DND-41 (cell line): ENCODE measurements at regions not wholly inside any gene's neighbourhood (a gene's known extent, or its start where the extent isn't known, plus 50 kb on each side); places are given as distances from the start of the nearest gene placed in this dataset.

ENCODE experiments used
- ATAC-seq: fragments of 200-7000 bp; cut with Tn5 transposase; 3 replicates; pipeline ENCODE4 v1.9.1; 2021; ENCODE audit warnings: low read depth; ENCODE audit not compliant: insufficient read depth
- DNase-seq: peaks from one replicate; pipeline ENCODE4 v3.0.0-alpha.2; 2020
- H2AFZ ChIP-seq: 2 replicates; pipeline ENCODE4 v1.6.0; 2012; ENCODE audit warnings: low read depth, low read length
- H3K27ac ChIP-seq: 2 replicates; pipeline ENCODE4 v1.5.1; 2012; ENCODE audit warnings: low read length, inconsistent platforms
- H3K27me3 ChIP-seq: fragments of 200-600 bp; sonication (generic); 2 replicates; pipeline ENCODE4 v1.6.0; 2012; ENCODE audit warnings: low read length, mild to moderate bottlenecking, inconsistent platforms; ENCODE audit not compliant: insufficient read depth, poor library complexity
- H3K36me3 ChIP-seq: 2 replicates; pipeline ENCODE4 v1.5.1; 2012; ENCODE audit warnings: low read length, inconsistent platforms; ENCODE audit not compliant: insufficient read depth
- H3K4me1 ChIP-seq: 2 replicates; pipeline ENCODE4 v1.5.1; 2012; ENCODE audit warnings: mild to moderate bottlenecking, low read length; ENCODE audit not compliant: insufficient read depth
- H3K4me2 ChIP-seq: 2 replicates; pipeline ENCODE4 v1.6.0; 2012; ENCODE audit warnings: mild to moderate bottlenecking, moderate library complexity, low read length, inconsistent platforms; ENCODE audit not compliant: insufficient read depth
- H3K4me3 ChIP-seq, 2 experiments: fragments of 200-600 bp in 1 of 2; shearing (Covaris generic) in 1 of 2; 2 replicates each; pipeline ENCODE4 v1.5.1; 2012 to 2016; ENCODE audit warnings: inconsistent platforms in 2 of 2, low read length in 2 of 2, mild to moderate bottlenecking in 2 of 2, low read depth in 1 of 2, moderate library complexity in 1 of 2
- H3K79me2 ChIP-seq: 2 replicates; pipeline ENCODE4 v1.6.0; 2012; ENCODE audit warnings: low read length, inconsistent platforms; ENCODE audit not compliant: insufficient read depth
- H3K9ac ChIP-seq: 2 replicates; pipeline ENCODE4 v1.6.0; 2012; ENCODE audit warnings: low read depth, mild to moderate bottlenecking, inconsistent platforms, low read length, moderate library complexity
- H3K9me3 ChIP-seq: 2 replicates; pipeline ENCODE4 v1.5.1; 2012; ENCODE audit warnings: low read length, moderate library complexity, mild to moderate bottlenecking, inconsistent platforms; ENCODE audit not compliant: insufficient read depth, severe bottlenecking
- H4K20me1 ChIP-seq: 2 replicates; pipeline ENCODE4 v1.6.0; 2012; ENCODE audit warnings: low read length; ENCODE audit not compliant: insufficient read depth
- EZH2 ChIP-seq: IDR thresholded peaks from 3 replicates; pipeline ENCODE4 v1.6.1; 2012; ENCODE audit warnings: borderline replicate concordance, low read depth, mild to moderate bottlenecking, moderate library complexity, low read length, inconsistent platforms; ENCODE audit not compliant: severe bottlenecking
- TF ChIP-seq, protein P1 (sequence below): IDR thresholded peaks from 2 replicates; pipeline ENCODE4 v1.5.1; 2012; ENCODE audit warnings: borderline replicate concordance, low read length, moderate library complexity, mild to moderate bottlenecking; ENCODE audit not compliant: poor library complexity, severe bottlenecking; ENCODE audit errors: extremely low read depth

DNA sequence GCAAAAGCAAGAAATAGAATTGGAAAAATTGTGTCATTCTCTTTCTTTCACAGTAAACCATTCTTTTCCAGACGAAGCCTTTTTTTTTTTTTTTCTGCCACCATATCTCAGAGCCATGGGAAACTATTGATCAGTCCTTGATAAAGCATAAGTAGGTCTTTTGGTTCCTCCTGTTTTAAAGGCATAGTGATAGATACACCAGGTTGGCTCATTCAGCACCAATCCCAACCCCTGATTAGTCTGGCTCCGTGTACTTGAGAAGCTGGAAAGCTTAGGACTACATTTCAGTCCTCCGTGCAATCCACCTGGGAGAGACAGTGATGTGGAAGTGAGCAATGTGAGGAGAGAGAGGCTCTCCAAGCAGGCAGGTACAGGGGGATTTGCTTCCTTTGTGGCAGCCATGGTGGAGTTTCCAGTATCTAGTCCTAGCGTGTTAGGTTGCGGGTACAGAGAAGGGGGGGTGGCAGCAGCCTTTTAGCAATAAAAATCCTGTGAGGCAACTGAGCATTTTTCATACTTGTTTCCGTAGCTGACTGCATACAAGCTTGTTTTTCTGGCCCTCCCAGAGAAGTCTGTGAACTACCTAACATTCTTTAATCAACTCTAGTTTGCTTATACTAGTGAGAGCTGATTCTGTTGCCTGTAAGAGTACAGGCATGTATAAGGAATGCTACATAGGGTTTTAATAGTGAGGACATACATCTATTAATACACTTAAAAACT lies 127.4 kb upstream of the CTTNBP2 start:
- peaks cover 3% of the 10 kb centered on the region for H3K27me3 ChIP-seq
- no peaks in the 10 kb centered on the region for H3K36me3 ChIP-seq
- no peak overlapping the region for H2AFZ ChIP-seq
- ATAC-seq (no peak), DNase-seq (no peak)
- no peak overlapping the region for H3K9ac ChIP-seq
- H4K20me1 ChIP-seq = no peaks in the 10 kb centered on the region
- no peak overlapping the region for H3K27ac ChIP-seq
- H3K4me2 ChIP-seq = no peak overlapping the region
- H3K4me1 ChIP-seq = no peaks in the 10 kb centered on the region
- no peaks in the 10 kb centered on the region for H3K9me3 ChIP-seq
- H3K4me3 ChIP-seq = no peak overlapping the region
- no peaks in the 10 kb centered on the region for H3K79me2 ChIP-seq
- TF ChIP-seq, protein P1, sequence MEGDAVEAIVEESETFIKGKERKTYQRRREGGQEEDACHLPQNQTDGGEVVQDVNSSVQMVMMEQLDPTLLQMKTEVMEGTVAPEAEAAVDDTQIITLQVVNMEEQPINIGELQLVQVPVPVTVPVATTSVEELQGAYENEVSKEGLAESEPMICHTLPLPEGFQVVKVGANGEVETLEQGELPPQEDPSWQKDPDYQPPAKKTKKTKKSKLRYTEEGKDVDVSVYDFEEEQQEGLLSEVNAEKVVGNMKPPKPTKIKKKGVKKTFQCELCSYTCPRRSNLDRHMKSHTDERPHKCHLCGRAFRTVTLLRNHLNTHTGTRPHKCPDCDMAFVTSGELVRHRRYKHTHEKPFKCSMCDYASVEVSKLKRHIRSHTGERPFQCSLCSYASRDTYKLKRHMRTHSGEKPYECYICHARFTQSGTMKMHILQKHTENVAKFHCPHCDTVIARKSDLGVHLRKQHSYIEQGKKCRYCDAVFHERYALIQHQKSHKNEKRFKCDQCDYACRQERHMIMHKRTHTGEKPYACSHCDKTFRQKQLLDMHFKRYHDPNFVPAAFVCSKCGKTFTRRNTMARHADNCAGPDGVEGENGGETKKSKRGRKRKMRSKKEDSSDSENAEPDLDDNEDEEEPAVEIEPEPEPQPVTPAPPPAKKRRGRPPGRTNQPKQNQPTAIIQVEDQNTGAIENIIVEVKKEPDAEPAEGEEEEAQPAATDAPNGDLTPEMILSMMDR = no peak
- TF ChIP-seq EZH2 = no peak

GRCh38 chr7:118003476-118003875 lies 130.2 kb upstream of the CTTNBP2 start:
- Histone ChIP-seq H4K20me1 (no peaks in the 10 kb centered on the region), H3K9ac (no peak overlapping the region), H3K4me1 (no peaks in the 10 kb centered on the region), H3K4me2 (no peak overlapping the region), H3K79me2 (no peaks in the 10 kb centered on the region), H3K27me3 (peaks cover 7% of the 10 kb centered on the region), H3K4me3 (no peak overlapping the region), H3K27ac (no peak overlapping the region), H3K9me3 (no peaks in the 10 kb centered on the region), H2AFZ (no peak overlapping the region), H3K36me3 (no peaks in the 10 kb centered on the region)
- no peak for TF ChIP-seq EZH2
- TF ChIP-seq, protein P1 = no peak
- ATAC-seq (no peak), DNase-seq (no peak)

- Histone ChIP-seq H3K4me2 (no peak overlapping the region), H3K27ac (no peak overlapping the region), H3K9ac (no peak overlapping the region), H3K79me2 (no peaks in the 10 kb centered on the region), H3K4me1 (no peaks in the 10 kb centered on the region), H3K9me3 (no peaks in the 10 kb centered on the region), H2AFZ (no peak overlapping the region), H3K4me3 (no peak overlapping the region), H3K36me3 (no peaks in the 10 kb centered on the region), H3K27me3 (peaks cover 7% of the 10 kb centered on the region), H4K20me1 (no peaks in the 10 kb centered on the region)
- DNase-seq = no peak
- no peak for ATAC-seq
- no peak for TF ChIP-seq EZH2
- TF ChIP-seq, protein P1 = no peak
These were observed 131.8 kb upstream of the CTTNBP2 start for GRCh38 chr7:118005026-118005425.
